ENCODE measurements at regions not wholly inside any gene's neighbourhood (a gene's known extent, or its start where the extent isn't known, plus 50 kb on each side); places are given as distances from the start of the nearest gene placed in this dataset.

DNA sequence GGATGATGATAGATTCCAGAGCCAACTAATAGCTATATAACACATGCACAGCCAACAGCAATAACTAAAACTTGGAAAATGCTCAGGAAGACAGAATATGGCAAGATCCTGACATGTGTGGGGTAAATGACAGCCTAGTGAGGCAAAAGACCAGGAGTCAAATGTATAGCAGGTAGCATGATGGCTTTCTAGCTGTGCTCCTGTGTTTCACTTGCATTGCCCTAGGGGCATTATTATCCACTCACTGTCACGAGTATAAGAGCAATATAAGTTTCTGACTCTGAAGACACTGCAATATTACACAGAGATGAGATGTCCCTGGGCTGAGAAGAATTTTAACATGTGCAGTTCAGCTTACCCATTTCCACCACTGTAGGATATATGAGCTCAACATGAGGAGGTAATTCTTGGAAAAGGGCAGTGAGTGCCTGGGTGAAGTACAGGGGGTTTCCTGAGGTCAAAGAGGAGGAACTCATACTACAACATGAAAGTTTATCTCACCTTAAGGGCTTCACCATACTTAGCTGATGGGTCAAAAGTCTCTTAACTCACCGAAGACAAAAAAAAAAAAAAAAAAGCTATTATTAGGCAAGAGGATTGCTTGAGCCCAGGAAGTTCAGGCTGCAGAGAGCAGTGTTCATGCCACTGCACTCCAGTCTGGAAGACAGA lies 1385.6 kb upstream of the SLC39A10 start:
- Histone ChIP-seq H3K36me3 (no peaks in the 10 kb centered on the region), H3K27me3 (no peaks in the 10 kb centered on the region), H3K9me3 (no peaks in the 10 kb centered on the region), H3K4me3 (no peak overlapping the region), H3K27ac (no peak overlapping the region), H3K4me1 (no peaks in the 10 kb centered on the region)
- intact Hi-C loops (cut with DNase I; ENCODE audit: low total_unique reads) = no loop called here
- TF ChIP-seq, protein P1, sequence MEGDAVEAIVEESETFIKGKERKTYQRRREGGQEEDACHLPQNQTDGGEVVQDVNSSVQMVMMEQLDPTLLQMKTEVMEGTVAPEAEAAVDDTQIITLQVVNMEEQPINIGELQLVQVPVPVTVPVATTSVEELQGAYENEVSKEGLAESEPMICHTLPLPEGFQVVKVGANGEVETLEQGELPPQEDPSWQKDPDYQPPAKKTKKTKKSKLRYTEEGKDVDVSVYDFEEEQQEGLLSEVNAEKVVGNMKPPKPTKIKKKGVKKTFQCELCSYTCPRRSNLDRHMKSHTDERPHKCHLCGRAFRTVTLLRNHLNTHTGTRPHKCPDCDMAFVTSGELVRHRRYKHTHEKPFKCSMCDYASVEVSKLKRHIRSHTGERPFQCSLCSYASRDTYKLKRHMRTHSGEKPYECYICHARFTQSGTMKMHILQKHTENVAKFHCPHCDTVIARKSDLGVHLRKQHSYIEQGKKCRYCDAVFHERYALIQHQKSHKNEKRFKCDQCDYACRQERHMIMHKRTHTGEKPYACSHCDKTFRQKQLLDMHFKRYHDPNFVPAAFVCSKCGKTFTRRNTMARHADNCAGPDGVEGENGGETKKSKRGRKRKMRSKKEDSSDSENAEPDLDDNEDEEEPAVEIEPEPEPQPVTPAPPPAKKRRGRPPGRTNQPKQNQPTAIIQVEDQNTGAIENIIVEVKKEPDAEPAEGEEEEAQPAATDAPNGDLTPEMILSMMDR (IDR thresholded peaks at IDR 0.05) = no peak
- DNase-seq = no peak

- Histone ChIP-seq H3K4me3 (no peak overlapping the region), H3K9me3 (no peaks in the 10 kb centered on the region), H3K27ac (no peak overlapping the region), H3K4me1 (no peaks in the 10 kb centered on the region), H3K27me3 (no peaks in the 10 kb centered on the region), H3K36me3 (no peaks in the 10 kb centered on the region)
- intact Hi-C loops (cut with DNase I; ENCODE audit: low total_unique reads) = no loop called here
- TF ChIP-seq, protein P1 (IDR thresholded peaks at IDR 0.05) = no peak
- DNase-seq = no peak
Measured at GRCh38 chr2:194270648-194271047, 1386.4 kb upstream of the SLC39A10 start.

- Histone ChIP-seq H3K9me3 (no peaks in the 10 kb centered on the region), H3K36me3 (no peaks in the 10 kb centered on the region), H3K4me1 (no peaks in the 10 kb centered on the region), H3K27me3 (no peaks in the 10 kb centered on the region), H3K4me3 (no peak overlapping the region), H3K27ac (no peak overlapping the region)
- TF ChIP-seq, protein P1 (IDR thresholded peaks at IDR 0.05) = no peak
- no peak for DNase-seq
- intact Hi-C loops (cut with DNase I; ENCODE audit: low total_unique reads) = no loop called here
Measured at GRCh38 chr2:194264586-194264985, 1392.4 kb upstream of the SLC39A10 start.

GRCh38 chr2:194260185-194260584 lies 1396.8 kb upstream of the SLC39A10 start:
- TF ChIP-seq, protein P1 (IDR thresholded peaks at IDR 0.05) = no peak
- H3K9me3 ChIP-seq = no peaks in the 10 kb centered on the region
- intact Hi-C loops (cut with DNase I; ENCODE audit: low total_unique reads) = no loop called here

GRCh38 chr2:194257095-194257494 lies 1399.9 kb upstream of the SLC39A10 start:
- DNase-seq = no peak
- Histone ChIP-seq H3K4me1 (no peaks in the 10 kb centered on the region), H3K27ac (no peak overlapping the region), H3K4me3 (no peak overlapping the region), H3K27me3 (no peaks in the 10 kb centered on the region), H3K9me3 (no peaks in the 10 kb centered on the region), H3K36me3 (no peaks in the 10 kb centered on the region)
- intact Hi-C loops (cut with DNase I; ENCODE audit: low total_unique reads) = no loop called here
- TF ChIP-seq, protein P1 (IDR thresholded peaks at IDR 0.05) = no peak

More at GRCh38 chr2:194260185-194260584, 1396.8 kb upstream of the SLC39A10 start:
- H3K27me3 ChIP-seq = no peaks in the 10 kb centered on the region
- DNase-seq = no peak
- H3K36me3 ChIP-seq = no peaks in the 10 kb centered on the region
- no peak overlapping the region for H3K27ac ChIP-seq
- H3K4me3 ChIP-seq = no peak overlapping the region
- no peaks in the 10 kb centered on the region for H3K4me1 ChIP-seq

Data from tibial artery (tissue), 4 donors.